Right atrium auricular region (tissue), 2 donors: ENCODE measurements at regions not wholly inside any gene's neighbourhood (a gene's known extent, or its start where the extent isn't known, plus 50 kb on each side); places are given as distances from the start of the nearest gene placed in this dataset.

Source experiments
- DNase-seq: peaks from one replicate; pipeline ENCODE4 v3.0.0-alpha.2; 2019; ENCODE audit warnings: low spot score
- H3K27ac ChIP-seq, 2 donors: fragments of 200-600 bp; sonication (generic); 1 replicate in 1 of 2; 2 replicates in 1 of 2; pipeline ENCODE4 v1.5.1; 2016 to 2019
- H3K27me3 ChIP-seq, 2 donors: fragments of 200-600 bp; sonication (generic); one replicate each; pipeline versions ENCODE4 v1.5.1 to v1.6.0; 2017 to 2019
- H3K36me3 ChIP-seq: fragments of 200-600 bp; sonication (generic); one replicate; pipeline ENCODE4 v1.5.1; 2016
- H3K4me1 ChIP-seq, 2 donors: fragments of 200-600 bp; sonication (generic); one replicate each; pipeline versions ENCODE4 v1.5.1 to v1.6.0; 2017 to 2019
- H3K4me3 ChIP-seq, 2 donors: fragments of 200-600 bp; sonication (generic); 1 replicate in 1 of 2; 2 replicates in 1 of 2; pipeline ENCODE4 v1.5.1; 2017 to 2019; ENCODE audit warnings: mild to moderate bottlenecking in 1 of 2, moderate library complexity in 1 of 2
- H3K9me3 ChIP-seq, 2 donors: fragments of 200-600 bp; sonication (generic); one replicate each; pipeline ENCODE4 v1.5.1; 2019
- TF ChIP-seq, protein P1 (sequence below), 2 donors: fragments of 200-600 bp; sonication (generic); IDR thresholded peaks; one replicate each; pipeline ENCODE4 v1.5.1; 2019; ENCODE audit warnings: antibody characterized with exemption in 2 of 2

DNA sequence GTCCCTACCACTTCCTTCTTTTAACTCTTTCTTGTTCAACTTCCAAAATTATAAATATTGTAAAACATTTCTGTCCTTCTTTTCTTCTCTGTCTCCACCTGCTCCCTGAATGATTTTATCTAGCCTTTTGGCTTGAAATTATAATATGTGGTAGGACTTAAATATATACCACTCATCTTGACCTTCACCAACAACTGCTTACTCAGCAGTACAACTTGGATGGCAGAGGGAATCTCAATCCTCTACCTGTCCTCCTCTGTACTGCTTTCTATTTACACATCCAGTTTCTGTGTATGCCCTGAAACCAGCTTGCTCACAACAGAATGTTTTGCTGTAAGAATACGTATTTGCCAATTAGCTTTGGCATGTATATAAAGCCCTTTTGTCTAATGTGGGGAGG is 1392.5 kb downstream of the EPHA7 start:
- DNase-seq, result no peak
- no peaks in the 10 kb centered on the region for H3K27me3 ChIP-seq
- TF ChIP-seq, protein P1, sequence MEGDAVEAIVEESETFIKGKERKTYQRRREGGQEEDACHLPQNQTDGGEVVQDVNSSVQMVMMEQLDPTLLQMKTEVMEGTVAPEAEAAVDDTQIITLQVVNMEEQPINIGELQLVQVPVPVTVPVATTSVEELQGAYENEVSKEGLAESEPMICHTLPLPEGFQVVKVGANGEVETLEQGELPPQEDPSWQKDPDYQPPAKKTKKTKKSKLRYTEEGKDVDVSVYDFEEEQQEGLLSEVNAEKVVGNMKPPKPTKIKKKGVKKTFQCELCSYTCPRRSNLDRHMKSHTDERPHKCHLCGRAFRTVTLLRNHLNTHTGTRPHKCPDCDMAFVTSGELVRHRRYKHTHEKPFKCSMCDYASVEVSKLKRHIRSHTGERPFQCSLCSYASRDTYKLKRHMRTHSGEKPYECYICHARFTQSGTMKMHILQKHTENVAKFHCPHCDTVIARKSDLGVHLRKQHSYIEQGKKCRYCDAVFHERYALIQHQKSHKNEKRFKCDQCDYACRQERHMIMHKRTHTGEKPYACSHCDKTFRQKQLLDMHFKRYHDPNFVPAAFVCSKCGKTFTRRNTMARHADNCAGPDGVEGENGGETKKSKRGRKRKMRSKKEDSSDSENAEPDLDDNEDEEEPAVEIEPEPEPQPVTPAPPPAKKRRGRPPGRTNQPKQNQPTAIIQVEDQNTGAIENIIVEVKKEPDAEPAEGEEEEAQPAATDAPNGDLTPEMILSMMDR (IDR thresholded peaks at IDR 0.05), result no peak
- no peak overlapping the region for H3K27ac ChIP-seq
- H3K4me3 ChIP-seq, result no peak overlapping the region
- no peaks in the 10 kb centered on the region for H3K9me3 ChIP-seq
- H3K4me1 ChIP-seq, result no peaks in the 10 kb centered on the region
- H3K36me3 ChIP-seq, result no peaks in the 10 kb centered on the region

DNA sequence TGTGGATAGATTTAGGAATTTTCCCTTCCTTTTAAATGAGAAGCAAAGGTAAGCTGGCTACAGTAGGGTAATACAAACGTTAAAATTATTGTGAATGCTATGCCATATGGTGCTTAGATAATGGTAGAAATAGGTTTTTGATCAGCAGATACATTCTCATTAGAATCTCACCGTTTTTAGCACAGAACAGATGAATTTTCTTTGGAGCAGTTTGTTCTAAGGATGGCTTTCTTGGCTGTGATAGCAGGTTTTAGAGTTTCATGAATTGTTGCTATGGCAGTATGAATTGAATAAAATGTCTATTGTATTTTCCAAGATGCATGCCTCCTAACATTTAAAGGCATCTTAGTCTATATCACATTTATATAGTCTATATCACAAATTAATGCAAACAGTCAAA is 1394.5 kb downstream of the EPHA7 start:
- no peak for DNase-seq
- TF ChIP-seq, protein P1 (IDR thresholded peaks at IDR 0.05), result no peak
- Histone ChIP-seq H3K36me3 (no peaks in the 10 kb centered on the region), H3K9me3 (no peaks in the 10 kb centered on the region), H3K27ac (no peak overlapping the region), H3K4me3 (no peak overlapping the region), H3K27me3 (no peaks in the 10 kb centered on the region), H3K4me1 (no peaks in the 10 kb centered on the region)

DNA sequence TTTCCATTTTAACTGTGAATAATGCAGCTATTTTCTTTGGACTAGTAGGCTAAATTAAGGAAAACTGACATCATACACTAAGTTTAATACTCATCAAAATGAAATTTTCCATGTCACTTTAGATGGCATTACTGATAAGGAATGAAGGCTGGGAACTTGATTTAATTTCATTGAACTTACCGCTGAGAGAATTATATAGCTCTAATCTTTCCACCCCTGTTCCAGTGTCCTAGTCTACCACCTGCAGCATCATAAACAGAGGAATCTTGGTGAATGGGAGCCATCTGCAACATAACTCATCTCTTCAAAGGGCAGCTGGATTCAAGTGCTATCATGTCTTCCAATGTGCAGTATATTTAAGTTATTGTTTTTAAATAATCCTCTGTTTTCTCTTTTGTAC is 1395.2 kb downstream of the EPHA7 start:
- TF ChIP-seq, protein P1 (IDR thresholded peaks at IDR 0.05), result no peak
- Histone ChIP-seq H3K36me3 (no peaks in the 10 kb centered on the region), H3K27ac (no peak overlapping the region), H3K4me1 (no peaks in the 10 kb centered on the region), H3K27me3 (no peaks in the 10 kb centered on the region), H3K9me3 (no peaks in the 10 kb centered on the region), H3K4me3 (no peak overlapping the region)
- DNase-seq, result no peak

DNA sequence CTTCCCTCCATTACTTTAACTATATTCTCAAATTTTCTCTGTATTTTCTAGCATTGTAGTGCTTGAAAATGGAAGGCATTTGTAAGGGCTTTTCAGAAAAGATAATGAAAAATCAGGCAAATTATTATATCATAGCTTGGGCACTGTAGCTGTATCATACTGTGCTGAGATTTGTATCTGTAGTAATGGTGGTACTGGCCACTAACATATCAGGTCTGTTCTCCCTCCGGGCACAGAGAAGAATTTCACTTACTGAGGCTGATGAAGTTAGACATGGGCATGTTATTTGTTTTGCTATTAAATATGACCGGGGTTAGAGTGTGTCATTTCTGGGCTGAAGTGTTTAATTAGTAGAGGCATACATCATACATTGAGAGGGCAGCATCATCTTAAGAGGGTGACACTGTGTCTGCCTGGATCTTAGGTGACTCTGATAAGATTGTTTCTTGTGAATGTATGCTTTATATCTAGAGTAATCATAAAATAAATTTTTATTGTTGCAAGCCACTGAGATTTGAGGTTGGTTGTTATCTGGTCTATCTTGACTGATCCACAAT is 1395.9 kb downstream of the EPHA7 start:
- Histone ChIP-seq H3K4me1 (no peaks in the 10 kb centered on the region), H3K27ac (no peak overlapping the region), H3K27me3 (no peaks in the 10 kb centered on the region), H3K9me3 (no peaks in the 10 kb centered on the region), H3K4me3 (no peak overlapping the region), H3K36me3 (no peaks in the 10 kb centered on the region)
- TF ChIP-seq, protein P1 (IDR thresholded peaks at IDR 0.05), result no peak
- DNase-seq, result no peak

DNA sequence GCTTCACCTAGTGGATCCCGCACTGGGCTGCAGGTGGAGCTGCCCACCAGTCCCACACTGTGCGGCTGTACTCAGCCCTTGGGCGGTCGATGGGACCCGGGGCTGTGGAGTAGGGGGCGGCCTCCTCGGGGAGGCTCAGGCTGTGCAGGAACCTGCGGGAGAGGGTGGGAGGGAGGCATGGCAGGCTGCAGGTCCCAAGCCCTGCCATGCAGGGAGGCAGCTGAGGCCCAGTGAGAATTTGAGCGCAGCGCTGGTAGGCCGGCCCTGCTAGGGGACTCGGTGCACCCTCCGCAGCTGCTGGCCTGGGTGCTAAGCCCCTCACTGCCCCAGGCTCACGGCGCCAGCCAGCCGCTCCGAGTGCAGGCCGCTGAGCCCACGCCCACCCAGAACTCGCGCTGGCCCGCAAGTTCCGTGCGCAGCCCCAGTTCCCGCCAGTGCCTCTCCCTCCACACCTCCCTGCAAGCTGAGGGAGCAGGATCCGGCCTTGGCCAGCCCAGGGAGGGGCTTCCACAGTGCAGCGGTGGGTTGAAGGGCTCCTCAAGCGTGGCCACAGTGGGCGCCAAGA is 1407.6 kb downstream of the EPHA7 start:
- no peak for DNase-seq
- TF ChIP-seq, protein P1 (IDR thresholded peaks at IDR 0.05), result no peak
- no peaks in the 10 kb centered on the region for H3K36me3 ChIP-seq
- no peak overlapping the region for H3K4me3 ChIP-seq
- peaks cover 0 to 2% of the 10 kb centered on the region in 2 donors for H3K9me3 ChIP-seq
- no peaks in the 10 kb centered on the region for H3K4me1 ChIP-seq
- H3K27ac ChIP-seq, result no peak overlapping the region
- no peaks in the 10 kb centered on the region for H3K27me3 ChIP-seq
